Gastroesophageal sphincter (tissue), 3 donors: ENCODE measurements at regions not wholly inside any gene's neighbourhood (a gene's known extent, or its start where the extent isn't known, plus 50 kb on each side); places are given as distances from the start of the nearest gene placed in this dataset.

Experiments
- CTCF ChIP-seq, 4 experiments: fragments of 200-600 bp in 2 of 4; fragments of 450-650 bp in 2 of 4; sonication (generic) in 1 of 4; IDR thresholded peaks; one replicate each; pipeline ENCODE4 v1.5.1; 2017 to 2019; ENCODE audit warnings: antibody characterized with exemption in 4 of 4, mild to moderate bottlenecking in 2 of 4, moderate library complexity in 2 of 4
- EP300 ChIP-seq: sonication (generic); formaldehyde crosslinking; IDR thresholded peaks from one replicate; pipeline ENCODE4 v1.6.1; 2017; ENCODE audit warnings: antibody characterized with exemption, mild to moderate bottlenecking
- POLR2A ChIP-seq, 2 donors: fragments of 450-650 bp; IDR thresholded peaks; one replicate each; pipeline ENCODE4 v1.6.1; 2017; ENCODE audit warnings: antibody characterized with exemption in 2 of 2, mild to moderate bottlenecking in 2 of 2, moderate library complexity in 1 of 2
- POLR2AphosphoS5 ChIP-seq: sonication (generic); formaldehyde crosslinking; IDR thresholded peaks from one replicate; pipeline ENCODE4 v1.6.1; 2017; ENCODE audit warnings: antibody characterized with exemption

GRCh38 chr1:25134307-25134706, 98.0 kb downstream of the SYF2 start:
- TF ChIP-seq CTCF (IDR thresholded peaks at IDR 0.05) (no peak), POLR2A (IDR thresholded peaks at IDR 0.05) (no peak), POLR2AphosphoS5 (no peak), EP300 (no peak)
